ENCODE measurements at regions not wholly inside any gene's neighbourhood (a gene's known extent, or its start where the extent isn't known, plus 50 kb on each side); places are given as distances from the start of the nearest gene placed in this dataset.

DNA sequence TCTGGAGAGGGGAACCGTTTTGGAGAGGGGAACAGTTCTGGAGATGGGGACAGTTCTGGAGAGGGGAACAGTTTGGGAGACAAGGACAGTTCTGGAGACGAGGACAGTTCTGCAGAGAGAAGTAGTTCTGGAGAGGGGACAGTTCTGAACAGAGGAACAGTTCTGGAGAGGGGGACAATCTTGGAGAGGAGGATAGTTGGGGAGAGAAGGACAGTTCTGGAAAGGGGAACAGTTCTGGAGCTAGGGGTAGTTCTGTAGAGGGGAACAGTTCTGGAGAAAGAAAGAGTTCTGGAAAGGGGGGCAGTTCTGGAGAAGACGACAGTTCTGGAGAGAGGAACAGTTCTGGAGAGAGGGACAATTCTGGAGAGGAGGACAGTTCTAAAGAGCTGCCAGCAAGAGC is 745.9 kb downstream of the GALR1 start:
- TF ChIP-seq POLR2A (IDR thresholded peaks at IDR 0.05; ENCODE audit: low read length) (no peak), GATA1 (IDR thresholded peaks at IDR 0.05; ENCODE audit: low read depth, low read length) (no peak)

All from erythroblast (primary cell).